Fibroblast of villous mesenchyme (primary cell): ENCODE measurements at regions not wholly inside any gene's neighbourhood (a gene's known extent, or its start where the extent isn't known, plus 50 kb on each side); places are given as distances from the start of the nearest gene placed in this dataset.

ENCODE experiments used
- DNase-seq: peaks from one replicate; pipeline ENCODE4 v3.0.0-alpha.2; 2010; ENCODE audit warnings: low read depth
- H3K4me3 ChIP-seq: 2 replicates; pipeline ENCODE4 v1.5.1; 2011; ENCODE audit warnings: low read depth, mild to moderate bottlenecking, low read length
- CTCF ChIP-seq: IDR thresholded peaks from 2 replicates; pipeline ENCODE4 v1.5.1; 2012; ENCODE audit warnings: low read depth, mild to moderate bottlenecking, low read length; ENCODE audit not compliant: insufficient read depth

GRCh38 chr12:107931761-107932160 is 157.3 kb downstream of the ASCL4 start:
- DNase-seq: no peak
- no peak for TF ChIP-seq CTCF
- H3K4me3 ChIP-seq: no peak overlapping the region

- no peak for DNase-seq
- TF ChIP-seq CTCF: no peak
- H3K4me3 ChIP-seq: no peak overlapping the region
These were observed 163.9 kb downstream of the ASCL4 start for GRCh38 chr12:107938446-107938845.

DNA sequence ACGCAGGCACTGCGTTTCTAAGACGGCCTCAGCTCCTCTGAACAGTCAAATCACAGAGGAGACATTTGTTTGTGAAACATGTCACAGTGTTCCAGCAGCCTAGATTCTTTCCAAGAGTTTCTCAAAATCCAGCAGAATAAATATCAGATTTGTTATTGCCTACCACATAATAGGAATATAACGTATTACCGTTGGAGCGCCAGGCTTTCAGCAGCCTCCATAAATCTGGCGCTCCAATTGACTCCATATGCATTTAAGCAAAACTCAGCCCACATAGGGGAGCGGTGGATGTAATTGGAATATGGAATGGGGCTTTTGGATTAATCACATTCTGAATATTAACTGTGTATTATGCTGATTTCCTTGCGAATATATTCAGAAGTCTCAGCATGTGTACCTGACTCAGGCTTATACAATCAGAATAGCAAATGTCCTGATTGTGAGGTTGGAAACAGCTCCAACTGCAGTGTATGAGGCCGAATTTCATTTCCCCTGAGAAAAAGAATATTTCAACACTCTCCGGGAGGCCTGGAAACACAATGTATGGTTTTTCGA is 174.0 kb downstream of the ASCL4 start:
- DNase-seq: no peak
- H3K4me3 ChIP-seq: no peak overlapping the region
- no peak for TF ChIP-seq CTCF

GRCh38 chr12:107951024-107951423 is 176.5 kb downstream of the ASCL4 start:
- no peak for TF ChIP-seq CTCF
- H3K4me3 ChIP-seq: no peak overlapping the region
- DNase-seq: no peak

DNA sequence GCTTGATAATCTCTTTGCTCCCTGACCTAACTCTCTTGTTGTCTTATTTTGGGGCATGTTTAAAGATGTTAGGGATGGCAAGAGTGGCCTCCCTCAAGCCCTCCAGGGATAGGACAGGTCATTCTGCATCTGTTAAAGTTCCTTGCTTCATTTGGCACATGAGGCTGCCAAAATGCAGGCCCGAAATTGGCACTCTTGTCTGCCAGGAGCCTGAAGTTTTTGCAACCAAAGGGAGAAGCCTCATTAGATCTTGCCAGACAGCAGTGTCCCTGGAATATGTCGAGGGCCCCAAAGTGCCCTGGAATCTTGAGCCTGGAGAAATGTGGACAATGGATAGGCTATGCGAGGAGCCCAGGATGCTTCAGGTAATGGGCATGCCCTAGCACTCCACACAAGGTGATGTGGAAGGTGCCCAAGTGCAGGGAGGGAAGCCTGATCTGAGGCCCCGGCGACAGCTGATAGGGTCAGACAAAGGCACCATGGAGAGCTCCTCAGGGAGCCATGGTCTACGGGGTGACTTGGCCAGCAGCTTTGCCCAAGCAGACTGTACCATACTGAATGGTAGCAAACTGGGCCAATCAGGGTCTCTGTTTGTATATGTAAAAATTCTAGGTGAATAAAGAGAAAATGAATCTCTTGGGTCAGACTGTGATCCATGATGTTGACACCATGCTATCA is 173.0 kb upstream of the WSCD2 start:
- TF ChIP-seq CTCF: no peak
- no peak overlapping the region for H3K4me3 ChIP-seq
- DNase-seq: no peak

- no peak for TF ChIP-seq CTCF
- no peak overlapping the region for H3K4me3 ChIP-seq
- no peak for DNase-seq
These were observed 171.6 kb upstream of the WSCD2 start for GRCh38 chr12:107957459-107957858.

- H3K4me3 ChIP-seq: no peak overlapping the region
- TF ChIP-seq CTCF: no peak
- no peak for DNase-seq
These were observed 165.5 kb upstream of the WSCD2 start for GRCh38 chr12:107963635-107964034.
